ENCODE measurements at regions not wholly inside any gene's neighbourhood (a gene's known extent, or its start where the extent isn't known, plus 50 kb on each side); places are given as distances from the start of the nearest gene placed in this dataset.

GRCh38 chr10:59577984-59578383 lies 131.7 kb downstream of the SLC16A9 start:
- Histone ChIP-seq H3K4me2 (ENCODE audit: low read length) (no peak overlapping the region), H4K20me1 (ENCODE audit: insufficient read depth) (no peaks in the 10 kb centered on the region), H3K4me3 (ENCODE audit: low read length) (no peak overlapping the region), H3K27ac (ENCODE audit: low read length) (no peak overlapping the region), H2AFZ (ENCODE audit: low read depth, low read length) (no peak overlapping the region), H3K79me2 (replicated peaks; ENCODE audit: insufficient read depth, low read length) (no peaks in the 10 kb centered on the region), H3K36me3 (ENCODE audit: insufficient read depth, low read length) (no peaks in the 10 kb centered on the region), H3K27me3 (ENCODE audit: insufficient read depth, low read depth, low read length) (no peaks in the 10 kb centered on the region), H3F3A (ENCODE audit: insufficient read depth, low read length, poor library complexity, severe bottlenecking) (no peaks in the 10 kb centered on the region), H3K9me2 (ENCODE audit: insufficient read depth, low read length) (no peaks in the 10 kb centered on the region), H3K9me3 (ENCODE audit: low read length) (no peaks in the 10 kb centered on the region), H3K9ac (ENCODE audit: low read length) (no peak overlapping the region)
- no peak for TF ChIP-seq TAF1 (IDR thresholded peaks at IDR 0.05; ENCODE audit: low read depth)
- no peak for TF ChIP-seq POLR2AphosphoS5 (IDR thresholded peaks at IDR 0.05)
- TF ChIP-seq RAD21 (conservative IDR thresholded peaks at IDR 0.05): no peak
- TF ChIP-seq MXI1 (conservative IDR thresholded peaks at IDR 0.05; ENCODE audit: poor library complexity, severe bottlenecking): no peak
- TF ChIP-seq SMC3 (conservative IDR thresholded peaks at IDR 0.05; ENCODE audit: poor library complexity): no peak
- TF ChIP-seq CTCF (IDR thresholded peaks at IDR 0.05; ENCODE audit: poor library complexity, severe bottlenecking): no peak
- TF ChIP-seq EZH2 (IDR thresholded peaks at IDR 0.05; ENCODE audit: borderline replicate concordance, insufficient read depth, low read length, poor library complexity, severe bottlenecking): no peak
- no peak for TF ChIP-seq EP300 (conservative IDR thresholded peaks at IDR 0.05; ENCODE audit: poor library complexity, severe bottlenecking)

GRCh38 chr10:59575269-59575668 lies 134.4 kb downstream of the SLC16A9 start:
- no peak overlapping the region for H3K4me2 ChIP-seq (ENCODE audit: low read length)

More at GRCh38 chr10:59575269-59575668, 134.4 kb downstream of the SLC16A9 start:
- Histone ChIP-seq H3K9me2 (ENCODE audit: insufficient read depth, low read length) (no peaks in the 10 kb centered on the region), H3K36me3 (ENCODE audit: insufficient read depth, low read length) (no peaks in the 10 kb centered on the region), H3K79me2 (replicated peaks; ENCODE audit: insufficient read depth, low read length) (no peaks in the 10 kb centered on the region), H3K9ac (ENCODE audit: low read length) (no peak overlapping the region), H2AFZ (ENCODE audit: low read depth, low read length) (no peak overlapping the region), H4K20me1 (ENCODE audit: insufficient read depth) (no peaks in the 10 kb centered on the region), H3K27me3 (ENCODE audit: insufficient read depth, low read depth, low read length) (no peaks in the 10 kb centered on the region), H3K4me3 (ENCODE audit: low read length) (no peak overlapping the region), H3K9me3 (ENCODE audit: low read length) (no peaks in the 10 kb centered on the region), H3F3A (ENCODE audit: insufficient read depth, low read length, poor library complexity, severe bottlenecking) (no peaks in the 10 kb centered on the region), H3K27ac (ENCODE audit: low read length) (no peak overlapping the region)
- TF ChIP-seq TAF1 (IDR thresholded peaks at IDR 0.05; ENCODE audit: low read depth): no peak
- TF ChIP-seq EZH2 (IDR thresholded peaks at IDR 0.05; ENCODE audit: borderline replicate concordance, insufficient read depth, low read length, poor library complexity, severe bottlenecking): no peak
- no peak for TF ChIP-seq EP300 (conservative IDR thresholded peaks at IDR 0.05; ENCODE audit: poor library complexity, severe bottlenecking)
- TF ChIP-seq POLR2AphosphoS5 (IDR thresholded peaks at IDR 0.05): no peak
- no peak for TF ChIP-seq REST (IDR thresholded peaks at IDR 0.05; ENCODE audit: borderline replicate concordance)
- TF ChIP-seq MXI1 (conservative IDR thresholded peaks at IDR 0.05; ENCODE audit: poor library complexity, severe bottlenecking): no peak
- no peak for TF ChIP-seq CTCF (IDR thresholded peaks at IDR 0.05; ENCODE audit: poor library complexity, severe bottlenecking)
- TF ChIP-seq RAD21 (conservative IDR thresholded peaks at IDR 0.05): no peak
- TF ChIP-seq SMC3 (conservative IDR thresholded peaks at IDR 0.05; ENCODE audit: poor library complexity): no peak

Data from neural cell (in vitro differentiated cells).